IPS-18a (cell line): ENCODE measurements at regions not wholly inside any gene's neighbourhood (a gene's known extent, or its start where the extent isn't known, plus 50 kb on each side); places are given as distances from the start of the nearest gene placed in this dataset.

Experiments used
- H3K27ac ChIP-seq: one replicate; pipeline ENCODE4 v1.5.1; 2013; ENCODE audit warnings: low read length
- H3K27me3 ChIP-seq: one replicate; pipeline ENCODE4 v1.6.1; 2013; ENCODE audit warnings: mild to moderate bottlenecking, low read length; ENCODE audit not compliant: control insufficient read depth, insufficient read depth
- H3K36me3 ChIP-seq: one replicate; pipeline ENCODE4 v1.6.1; 2013; ENCODE audit warnings: low read depth, low read length; ENCODE audit not compliant: control insufficient read depth
- H3K4me1 ChIP-seq: one replicate; pipeline ENCODE4 v1.6.1; 2013; ENCODE audit warnings: low read depth, low read length; ENCODE audit not compliant: control insufficient read depth
- H3K4me3 ChIP-seq: one replicate; pipeline ENCODE4 v1.5.1; 2013; ENCODE audit warnings: low read length
- H3K9ac ChIP-seq: one replicate; pipeline ENCODE4 v1.6.1; 2013; ENCODE audit warnings: mild to moderate bottlenecking, low read length, moderate library complexity
- H3K9me3 ChIP-seq: one replicate; pipeline ENCODE4 v1.6.1; 2013; ENCODE audit warnings: low read depth, low read length; ENCODE audit not compliant: control insufficient read depth

- Histone ChIP-seq H3K4me3 (no peak overlapping the region), H3K36me3 (no peaks in the 10 kb centered on the region), H3K9me3 (no peaks in the 10 kb centered on the region), H3K27me3 (no peaks in the 10 kb centered on the region), H3K9ac (no peak overlapping the region), H3K27ac (no peak overlapping the region), H3K4me1 (peaks cover 12% of the 10 kb centered on the region)
Measured at GRCh38 chr4:17169699-17170098, 271.3 kb upstream of the LDB2 start.

- H3K36me3 ChIP-seq: no peaks in the 10 kb centered on the region
- peaks cover 12% of the 10 kb centered on the region for H3K4me1 ChIP-seq
- no peak overlapping the region for H3K27ac ChIP-seq
- no peaks in the 10 kb centered on the region for H3K9me3 ChIP-seq
- no peaks in the 10 kb centered on the region for H3K27me3 ChIP-seq
- no peak overlapping the region for H3K9ac ChIP-seq
- H3K4me3 ChIP-seq: no peak overlapping the region
Measured at GRCh38 chr4:17168571-17168970, 270.1 kb upstream of the LDB2 start.

- Histone ChIP-seq H3K9ac (no peak overlapping the region), H3K27me3 (no peaks in the 10 kb centered on the region), H3K9me3 (no peaks in the 10 kb centered on the region), H3K27ac (no peak overlapping the region), H3K36me3 (no peaks in the 10 kb centered on the region), H3K4me1 (peaks cover 12% of the 10 kb centered on the region), H3K4me3 (no peak overlapping the region)
Measured at GRCh38 chr4:17166954-17167353, 268.5 kb upstream of the LDB2 start.

GRCh38 chr4:17165286-17165685 is 266.8 kb upstream of the LDB2 start:
- Histone ChIP-seq H3K9ac (no peak overlapping the region), H3K27ac (no peak overlapping the region), H3K9me3 (no peaks in the 10 kb centered on the region), H3K27me3 (no peaks in the 10 kb centered on the region), H3K4me1 (peaks cover 12% of the 10 kb centered on the region), H3K36me3 (no peaks in the 10 kb centered on the region), H3K4me3 (no peak overlapping the region)

- Histone ChIP-seq H3K9ac (no peak overlapping the region), H3K27ac (no peak overlapping the region), H3K4me1 (peaks cover 12% of the 10 kb centered on the region), H3K9me3 (no peaks in the 10 kb centered on the region), H3K27me3 (no peaks in the 10 kb centered on the region), H3K4me3 (no peak overlapping the region), H3K36me3 (no peaks in the 10 kb centered on the region)
Measured at GRCh38 chr4:17164666-17165065, 266.2 kb upstream of the LDB2 start.

- Histone ChIP-seq H3K4me1 (peaks cover 3% of the 10 kb centered on the region), H3K4me3 (no peak overlapping the region), H3K9ac (no peak overlapping the region), H3K27ac (no peak overlapping the region), H3K27me3 (no peaks in the 10 kb centered on the region), H3K36me3 (no peaks in the 10 kb centered on the region), H3K9me3 (no peaks in the 10 kb centered on the region)
Measured at GRCh38 chr4:17163156-17163771, 264.8 kb upstream of the LDB2 start.

GRCh38 chr4:17157304-17157703 is 258.9 kb upstream of the LDB2 start:
- no peak overlapping the region for H3K4me3 ChIP-seq
- H3K9me3 ChIP-seq: no peaks in the 10 kb centered on the region
- no peak overlapping the region for H3K9ac ChIP-seq
- H3K27ac ChIP-seq: no peak overlapping the region
- H3K36me3 ChIP-seq: no peaks in the 10 kb centered on the region
- peaks cover 12% of the 10 kb centered on the region for H3K4me1 ChIP-seq
- no peaks in the 10 kb centered on the region for H3K27me3 ChIP-seq

- Histone ChIP-seq H3K27me3 (no peaks in the 10 kb centered on the region), H3K27ac (no peak overlapping the region), H3K4me3 (no peak overlapping the region), H3K9me3 (no peaks in the 10 kb centered on the region), H3K4me1 (peaks cover 12% of the 10 kb centered on the region), H3K36me3 (no peaks in the 10 kb centered on the region), H3K9ac (no peak overlapping the region)
Measured at GRCh38 chr4:17155486-17155885, 257.0 kb upstream of the LDB2 start.

- Histone ChIP-seq H3K36me3 (no peaks in the 10 kb centered on the region), H3K4me1 (peaks cover 12% of the 10 kb centered on the region), H3K27me3 (no peaks in the 10 kb centered on the region), H3K9ac (no peak overlapping the region), H3K9me3 (no peaks in the 10 kb centered on the region), H3K4me3 (no peak overlapping the region), H3K27ac (no peak overlapping the region)
Measured at GRCh38 chr4:17153572-17153971, 255.1 kb upstream of the LDB2 start.

- Histone ChIP-seq H3K4me1 (peaks cover 12% of the 10 kb centered on the region), H3K4me3 (no peak overlapping the region), H3K9me3 (no peaks in the 10 kb centered on the region), H3K36me3 (no peaks in the 10 kb centered on the region), H3K27me3 (no peaks in the 10 kb centered on the region), H3K27ac (no peak overlapping the region), H3K9ac (no peak overlapping the region)
Measured at GRCh38 chr4:17152941-17153540, 254.6 kb upstream of the LDB2 start.

- Histone ChIP-seq H3K27ac (no peak overlapping the region), H3K4me3 (no peak overlapping the region), H3K4me1 (peaks cover 12% of the 10 kb centered on the region), H3K9ac (no peak overlapping the region), H3K36me3 (no peaks in the 10 kb centered on the region), H3K9me3 (peaks cover 3% of the 10 kb centered on the region), H3K27me3 (no peaks in the 10 kb centered on the region)
Measured at GRCh38 chr4:17142232-17142711, 243.8 kb upstream of the LDB2 start.

GRCh38 chr4:17138847-17139246 is 240.4 kb upstream of the LDB2 start:
- Histone ChIP-seq H3K36me3 (no peaks in the 10 kb centered on the region), H3K27me3 (no peaks in the 10 kb centered on the region), H3K9ac (no peak overlapping the region), H3K4me1 (peaks cover 12% of the 10 kb centered on the region), H3K4me3 (no peak overlapping the region), H3K9me3 (peaks cover 3% of the 10 kb centered on the region), H3K27ac (no peak overlapping the region)
